HepG2 (cell line): ENCODE measurements at regions not wholly inside any gene's neighbourhood (a gene's known extent, or its start where the extent isn't known, plus 50 kb on each side); places are given as distances from the start of the nearest gene placed in this dataset.

Experiments used
- ATAC-seq: fragments of 200-7000 bp; cut with Tn5 transposase; 3 replicates; pipeline ENCODE4 v1.9.1; 2020; ENCODE audit warnings: mild to moderate bottlenecking, moderate library complexity
- BruUV-seq: library from RNA; stranded (reverse); fragments of 400-500 nt; replicated peaks from 2 replicates; lab custom pipeline; 2021; lab: Mats Ljungman, UMichigan
- CTCF ChIA-PET: fragments of 300-600 bp; formaldehyde crosslinking; extraction: SDS; loops from one replicate; lab custom pipeline; 2021; ENCODE audit warnings: low total read pairs, inconsistent platforms, low intra/inter-chr PET ratio; lab: Yijun Ruan, JAX
- POLR2A ChIA-PET: fragments of 350-600 bp; sonication (Branson Sonifier 250); formaldehyde crosslinking; loops from one replicate; lab custom pipeline; 2020; ENCODE audit warnings: antibody characterized with exemption, inconsistent platforms; lab: Yijun Ruan, JAX
- DNase-seq: peaks from one replicate; pipeline ENCODE4 v3.0.0-alpha.2; 2015; ENCODE audit warnings: low spot score
- FAIRE-seq: peaks from 3 replicates; lab custom pipeline; 2011; peaks lifted over from hg19 to GRCh38; lab: Jason Lieb, UNC
- H2AFZ ChIP-seq: one replicate; pipeline ENCODE4 v1.6.1; 2011; ENCODE audit warnings: low read length, inconsistent platforms
- H3K27ac ChIP-seq: fragments of 300-600 bp; 3 replicates; pipeline ENCODE4 v1.8.0; 2011; ENCODE audit warnings: mixed run types, mild to moderate bottlenecking, mixed read lengths, low read length, inconsistent platforms; ENCODE audit not compliant: insufficient read depth; ENCODE audit errors: extremely low read length
- H3K27me3 ChIP-seq, 2 experiments: fragments of 200-600 bp in 1 of 2; 2 replicates in 1 of 2; 3 replicates in 1 of 2; pipeline versions ENCODE4 v1.6.0 to v1.8.0; 2011; ENCODE audit warnings: low read length in 2 of 2, mild to moderate bottlenecking in 2 of 2, moderate library complexity in 2 of 2, inconsistent platforms in 1 of 2; ENCODE audit not compliant: insufficient read depth in 2 of 2, control insufficient read depth in 1 of 2
- H3K36me3 ChIP-seq, 2 experiments: fragments of 200-600 bp in 1 of 2; replicated peaks in 1 of 2; 2 replicates in 1 of 2; 3 replicates in 1 of 2; pipeline versions ENCODE4 v1.5.1 to v1.8.0; 2011; ENCODE audit warnings: low read length in 2 of 2, inconsistent platforms in 1 of 2; ENCODE audit not compliant: insufficient read depth in 2 of 2, control insufficient read depth in 1 of 2
- H3K4me1 ChIP-seq: 2 replicates; pipeline ENCODE4 v1.5.1; 2012; ENCODE audit warnings: low read length, inconsistent platforms; ENCODE audit not compliant: insufficient read depth
- H3K4me2 ChIP-seq: 2 replicates; pipeline ENCODE4 v1.6.0; 2011; ENCODE audit warnings: low read depth, low read length, inconsistent platforms
- H3K4me3 ChIP-seq, 3 experiments: fragments of 200-600 bp in 1 of 3; sonication (generic), shearing (Covaris generic) in 1 of 3; replicated peaks in 1 of 3; 2 replicates each; pipeline ENCODE4 v1.5.1; 2011 to 2016; ENCODE audit warnings: low read length in 3 of 3, inconsistent platforms in 2 of 3, low read depth in 2 of 3, mild to moderate bottlenecking in 2 of 3, control low read depth in 1 of 3, mixed read lengths in 1 of 3; ENCODE audit not compliant: insufficient read depth in 1 of 3
- H3K79me2 ChIP-seq: one replicate; pipeline ENCODE4 v1.6.1; 2011; ENCODE audit warnings: low read length, inconsistent platforms; ENCODE audit not compliant: insufficient read depth
- H3K9ac ChIP-seq: 2 replicates; pipeline ENCODE4 v1.6.0; 2011; ENCODE audit warnings: mild to moderate bottlenecking, low read depth, low read length, inconsistent platforms; ENCODE audit not compliant: insufficient read depth
- H3K9me3 ChIP-seq: 2 replicates; pipeline ENCODE4 v1.5.1; 2012; ENCODE audit warnings: mild to moderate bottlenecking, low read length
- H4K20me1 ChIP-seq: 2 replicates; pipeline ENCODE4 v1.6.0; 2011; ENCODE audit warnings: inconsistent platforms, mild to moderate bottlenecking, low read length, moderate library complexity; ENCODE audit not compliant: insufficient read depth
- GABPB1 ChIP-seq: IDR thresholded peaks from 2 replicates; pipeline ENCODE4 v1.6.1; 2016; ENCODE audit warnings: mild to moderate bottlenecking, missing genetic modification reagents, moderate library complexity, missing compliant biosample characterization
- GATA4 ChIP-seq: sonication (generic); IDR thresholded peaks from 2 replicates; pipeline ENCODE4 v1.6.1; 2016; ENCODE audit warnings: antibody characterized with exemption, low read depth, borderline replicate concordance
- HMG20A ChIP-seq: IDR thresholded peaks from 2 replicates; pipeline ENCODE4 v1.6.1; 2016; ENCODE audit warnings: borderline replicate concordance
- KDM3A ChIP-seq: IDR thresholded peaks from 2 replicates; pipeline ENCODE4 v1.6.1; 2018; ENCODE audit warnings: low read depth, missing compliant biosample characterization
- KMT2B ChIP-seq: IDR thresholded peaks from 2 replicates; pipeline ENCODE4 v1.6.1; 2016; ENCODE audit warnings: missing genetic modification reagents, missing compliant biosample characterization
- MIER3 ChIP-seq: IDR thresholded peaks from 2 replicates; pipeline ENCODE4 v1.6.1; 2016; ENCODE audit warnings: missing compliant biosample characterization, borderline replicate concordance
- NCOA5 ChIP-seq: sonication (generic); formaldehyde crosslinking; IDR thresholded peaks from 2 replicates; pipeline ENCODE4 v1.4.0; 2020; ENCODE audit warnings: missing genetic modification reagents
- TOPORS ChIP-seq: sonication (generic); formaldehyde crosslinking; IDR thresholded peaks from 2 replicates; pipeline ENCODE4 v1.8.0; 2023; ENCODE audit warnings: mild to moderate bottlenecking, missing genetic modification reagents
- ZNF230 ChIP-seq: sonication (generic); formaldehyde crosslinking; IDR thresholded peaks from 2 replicates; pipeline ENCODE4 v1.4.0; 2020; ENCODE audit warnings: mild to moderate bottlenecking, missing genetic modification reagents
- ZNF367 ChIP-seq: sonication (generic); formaldehyde crosslinking; IDR thresholded peaks from 2 replicates; pipeline ENCODE4 v1.4.0; 2020; ENCODE audit warnings: missing genetic modification reagents, borderline replicate concordance
- ZNF557 ChIP-seq: sonication (generic); formaldehyde crosslinking; IDR thresholded peaks from 2 replicates; pipeline ENCODE4 v1.4.0; 2020; ENCODE audit warnings: missing genetic modification reagents
- ZNF777 ChIP-seq: sonication (generic); formaldehyde crosslinking; IDR thresholded peaks from 2 replicates; pipeline ENCODE4 v1.4.0; 2020; ENCODE audit warnings: missing genetic modification reagents
- ZSCAN30 ChIP-seq: sonication (generic); formaldehyde crosslinking; IDR thresholded peaks from 2 replicates; pipeline ENCODE4 v1.5.0; 2020; ENCODE audit warnings: mild to moderate bottlenecking, missing genetic modification reagents
- whole genome bisulfite sequencing: methylation state at CpG from one replicate; pipeline ENCODE4 v1.1.6; 2017; ENCODE audit warnings: low lambda C conversion rate; 5-methylcytosine and 5-hydroxymethylcytosine counted together
- in situ Hi-C: cut with HindIII; loops from 2 replicates; pipeline ENCODE4 v1.10.0; 2017; ENCODE audit warnings: low pct_unique_long_range_greater_than_20kb; ENCODE audit not compliant: extremely low pct_ligation_motif_present
- intact Hi-C: fragments of 100-400 bp; cut with micrococcal nuclease; formaldehyde crosslinking; loops from one replicate; pipeline ENCODE4 v1.10.0; 2022; ENCODE audit not compliant: unreplicated experiment
- TF ChIP-seq, protein P1 (sequence below): sonication (generic); formaldehyde crosslinking; IDR thresholded peaks from 2 replicates; pipeline ENCODE4 v1.4.0; 2020; ENCODE audit warnings: missing genetic modification reagents
- TF ChIP-seq, protein P2 (sequence below): IDR thresholded peaks from 2 replicates; pipeline ENCODE4 v1.6.1; 2016; ENCODE audit warnings: mild to moderate bottlenecking, missing biosample characterization, missing genetic modification reagents
- TF ChIP-seq, protein P3 (sequence below): sonication (generic); formaldehyde crosslinking; IDR thresholded peaks from 2 replicates; pipeline ENCODE4 v1.9.0; 2021; ENCODE audit warnings: missing genetic modification reagents, mild to moderate bottlenecking, borderline replicate concordance
- TF ChIP-seq, protein P4 (sequence below): sonication (generic); formaldehyde crosslinking; IDR thresholded peaks from 2 replicates; pipeline ENCODE4 v1.4.0; 2020; ENCODE audit warnings: missing genetic modification reagents

DNA sequence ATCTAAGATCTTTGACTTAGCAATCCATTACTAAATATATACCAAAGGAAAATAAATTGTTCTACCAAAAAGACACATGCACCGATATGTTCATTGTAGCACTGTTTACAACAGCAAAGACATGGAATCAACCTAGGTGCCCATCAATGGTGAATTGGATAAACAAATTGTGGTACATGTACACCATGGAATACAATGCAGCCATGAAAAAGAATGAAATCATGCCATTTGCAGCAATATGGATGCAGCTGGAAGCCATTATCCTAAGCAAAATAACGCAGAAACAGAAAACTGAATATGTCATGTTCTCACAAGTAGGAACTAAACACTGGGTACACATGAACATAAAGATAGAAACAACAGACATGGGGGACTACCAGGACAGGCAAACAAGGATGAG lies 589.5 kb downstream of the IRX1 start:
- in situ Hi-C loops: no loop called here
- intact Hi-C loops: no loop called here
- H2AFZ ChIP-seq: no peak overlapping the region
- no peaks in the 10 kb centered on the region for H3K79me2 ChIP-seq
- 7% methylated on average over 2 of the region's 2 CpGs for WGBS
- ATAC-seq: no peak
- TF ChIP-seq HMG20A (no peak), KDM3A (CRISPR knock-in tag) (no peak), GATA4 (no peak), ZNF557 (CRISPR knock-in tag) (no peak), TOPORS (CRISPR knock-in tag) (no peak)
- TF ChIP-seq, all 625 proteins: peak for 0
- no peak overlapping the region for H3K4me2 ChIP-seq
- no peak overlapping the region for H3K27ac ChIP-seq
- no peaks in the 10 kb centered on the region for H3K27me3 ChIP-seq
- no peak overlapping the region for H3K4me3 ChIP-seq
- H3K9me3 ChIP-seq: peaks cover 55% of the 10 kb centered on the region
- H3K36me3 ChIP-seq: no peaks in the 10 kb centered on the region
- FAIRE-seq (no peak), DNase-seq (no peak)
- BruUV-seq: no TSS peak
- H4K20me1 ChIP-seq: no peaks in the 10 kb centered on the region
- H3K9ac ChIP-seq: no peak overlapping the region
- ChIA-PET POLR2A (no interaction called here), CTCF (no interaction called here)
- H3K4me1 ChIP-seq: no peaks in the 10 kb centered on the region

DNA sequence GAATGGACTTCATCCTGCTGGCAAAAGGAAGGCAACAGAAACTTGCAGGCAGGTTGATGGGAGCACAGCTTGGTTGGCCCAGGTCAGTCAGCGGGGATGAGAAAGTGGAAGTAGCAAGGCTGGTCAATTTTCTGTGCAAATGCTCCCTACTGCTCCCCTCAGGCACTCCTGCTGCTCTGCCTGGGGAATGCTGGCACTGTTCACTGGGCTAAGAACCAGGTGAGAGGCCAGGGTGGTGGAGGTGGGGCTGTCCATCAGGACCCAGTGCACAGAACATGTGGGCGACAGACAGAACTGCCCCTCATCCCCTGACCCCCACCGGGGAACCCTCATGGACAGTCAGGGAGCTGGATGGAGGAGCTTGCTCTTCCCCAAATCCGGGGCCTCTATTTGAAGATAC lies 593.1 kb downstream of the IRX1 start:
- FAIRE-seq: no peak
- Histone ChIP-seq H2AFZ (no peak overlapping the region), H3K4me3 (no peak overlapping the region)
- TF ChIP-seq MIER3 (CRISPR knock-in tag) (no peak), KMT2B (no peak), NCOA5 (no peak), ZNF367 (CRISPR knock-in tag) (no peak), ZNF777 (CRISPR knock-in tag) (no peak), ZNF230 (no peak), GABPB1 (CRISPR knock-in tag) (no peak), ZSCAN30 (CRISPR knock-in tag) (no peak)
- TF ChIP-seq, protein P1, sequence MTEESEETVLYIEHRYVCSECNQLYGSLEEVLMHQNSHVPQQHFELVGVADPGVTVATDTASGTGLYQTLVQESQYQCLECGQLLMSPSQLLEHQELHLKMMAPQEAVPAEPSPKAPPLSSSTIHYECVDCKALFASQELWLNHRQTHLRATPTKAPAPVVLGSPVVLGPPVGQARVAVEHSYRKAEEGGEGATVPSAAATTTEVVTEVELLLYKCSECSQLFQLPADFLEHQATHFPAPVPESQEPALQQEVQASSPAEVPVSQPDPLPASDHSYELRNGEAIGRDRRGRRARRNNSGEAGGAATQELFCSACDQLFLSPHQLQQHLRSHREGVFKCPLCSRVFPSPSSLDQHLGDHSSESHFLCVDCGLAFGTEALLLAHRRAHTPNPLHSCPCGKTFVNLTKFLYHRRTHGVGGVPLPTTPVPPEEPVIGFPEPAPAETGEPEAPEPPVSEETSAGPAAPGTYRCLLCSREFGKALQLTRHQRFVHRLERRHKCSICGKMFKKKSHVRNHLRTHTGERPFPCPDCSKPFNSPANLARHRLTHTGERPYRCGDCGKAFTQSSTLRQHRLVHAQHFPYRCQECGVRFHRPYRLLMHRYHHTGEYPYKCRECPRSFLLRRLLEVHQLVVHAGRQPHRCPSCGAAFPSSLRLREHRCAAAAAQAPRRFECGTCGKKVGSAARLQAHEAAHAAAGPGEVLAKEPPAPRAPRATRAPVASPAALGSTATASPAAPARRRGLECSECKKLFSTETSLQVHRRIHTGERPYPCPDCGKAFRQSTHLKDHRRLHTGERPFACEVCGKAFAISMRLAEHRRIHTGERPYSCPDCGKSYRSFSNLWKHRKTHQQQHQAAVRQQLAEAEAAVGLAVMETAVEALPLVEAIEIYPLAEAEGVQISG: no peak
- TF ChIP-seq, protein P2, sequence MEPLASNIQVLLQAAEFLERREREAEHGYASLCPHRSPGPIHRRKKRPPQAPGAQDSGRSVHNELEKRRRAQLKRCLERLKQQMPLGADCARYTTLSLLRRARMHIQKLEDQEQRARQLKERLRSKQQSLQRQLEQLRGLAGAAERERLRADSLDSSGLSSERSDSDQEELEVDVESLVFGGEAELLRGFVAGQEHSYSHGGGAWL: no peak
- TF ChIP-seq, protein P3, sequence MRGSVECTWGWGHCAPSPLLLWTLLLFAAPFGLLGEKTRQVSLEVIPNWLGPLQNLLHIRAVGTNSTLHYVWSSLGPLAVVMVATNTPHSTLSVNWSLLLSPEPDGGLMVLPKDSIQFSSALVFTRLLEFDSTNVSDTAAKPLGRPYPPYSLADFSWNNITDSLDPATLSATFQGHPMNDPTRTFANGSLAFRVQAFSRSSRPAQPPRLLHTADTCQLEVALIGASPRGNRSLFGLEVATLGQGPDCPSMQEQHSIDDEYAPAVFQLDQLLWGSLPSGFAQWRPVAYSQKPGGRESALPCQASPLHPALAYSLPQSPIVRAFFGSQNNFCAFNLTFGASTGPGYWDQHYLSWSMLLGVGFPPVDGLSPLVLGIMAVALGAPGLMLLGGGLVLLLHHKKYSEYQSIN (CRISPR knock-in tag): no peak
- TF ChIP-seq, protein P4, sequence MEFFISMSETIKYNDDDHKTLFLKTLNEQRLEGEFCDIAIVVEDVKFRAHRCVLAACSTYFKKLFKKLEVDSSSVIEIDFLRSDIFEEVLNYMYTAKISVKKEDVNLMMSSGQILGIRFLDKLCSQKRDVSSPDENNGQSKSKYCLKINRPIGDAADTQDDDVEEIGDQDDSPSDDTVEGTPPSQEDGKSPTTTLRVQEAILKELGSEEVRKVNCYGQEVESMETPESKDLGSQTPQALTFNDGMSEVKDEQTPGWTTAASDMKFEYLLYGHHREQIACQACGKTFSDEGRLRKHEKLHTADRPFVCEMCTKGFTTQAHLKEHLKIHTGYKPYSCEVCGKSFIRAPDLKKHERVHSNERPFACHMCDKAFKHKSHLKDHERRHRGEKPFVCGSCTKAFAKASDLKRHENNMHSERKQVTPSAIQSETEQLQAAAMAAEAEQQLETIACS (CRISPR knock-in tag): no peak

More for the DNA sequence above, 593.1 kb downstream of the IRX1 start:
- in situ Hi-C loops (no loop called here), intact Hi-C loops (no loop called here)
- DNase-seq (no peak), ATAC-seq (peak; percentile 79)
- H3K36me3 ChIP-seq: no peaks in the 10 kb centered on the region
- H3K4me1 ChIP-seq: no peaks in the 10 kb centered on the region
- ChIA-PET CTCF (no interaction called here), POLR2A (no interaction called here)
- peaks cover 26% of the 10 kb centered on the region for H3K9me3 ChIP-seq
- no peaks in the 10 kb centered on the region for H3K27me3 ChIP-seq
- 0% methylated on average over 2 of the region's 4 CpGs for WGBS
- no peak overlapping the region for H3K4me2 ChIP-seq
- no peak overlapping the region for H3K27ac ChIP-seq
- BruUV-seq: no TSS peak
- no peaks in the 10 kb centered on the region for H4K20me1 ChIP-seq
- no peaks in the 10 kb centered on the region for H3K79me2 ChIP-seq
- no peak overlapping the region for H3K9ac ChIP-seq
